ENCODE measurements at regions not wholly inside any gene's neighbourhood (a gene's known extent, or its start where the extent isn't known, plus 50 kb on each side); places are given as distances from the start of the nearest gene placed in this dataset.

DNA sequence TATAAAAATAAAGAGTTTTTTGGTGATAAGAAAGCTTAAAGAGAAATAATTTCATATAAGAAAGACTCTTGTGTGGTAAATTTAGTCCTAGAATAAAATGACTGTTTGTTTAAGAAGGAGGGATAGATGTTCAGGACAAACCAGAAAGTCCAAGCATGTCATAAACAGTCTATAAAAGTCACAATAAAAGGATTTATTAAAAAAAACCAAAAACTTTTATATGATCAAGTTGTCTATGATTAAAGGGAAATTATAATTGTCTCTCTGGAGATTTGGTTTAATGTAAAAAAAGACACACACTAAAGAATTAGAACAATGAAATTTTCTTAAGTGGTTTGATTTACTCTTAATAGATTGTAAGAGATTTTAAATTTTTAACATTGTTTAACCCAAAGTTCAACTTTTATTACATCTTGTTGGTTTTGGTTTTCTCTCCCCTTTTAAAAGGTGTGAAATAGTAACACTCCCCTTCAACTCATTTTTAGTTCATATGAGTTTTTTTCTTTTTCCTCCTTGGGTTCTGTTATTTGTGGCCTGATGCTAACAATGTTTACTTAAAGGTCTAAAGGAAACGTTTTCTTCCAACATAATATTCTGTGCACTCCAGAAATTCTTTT lies 89.7 kb downstream of the PDHA2 start:
- H3K36me3 Mint-ChIP-seq, result no peaks in the 10 kb centered on the region
- Histone ChIP-seq H3K36me3 (replicated peaks in 1 of 2; ENCODE audit: control insufficient read depth in 1 of 2, insufficient read depth in 2 of 2, low read length in 2 of 2) (no peaks in the 10 kb centered on the region), H4K20me1 (ENCODE audit: insufficient read depth, low read length) (no peaks in the 10 kb centered on the region), H3K27me3 (ENCODE audit: control insufficient read depth in 2 of 2, insufficient read depth in 2 of 2, low read length in 2 of 2) (no peaks in the 10 kb centered on the region), H3K4me2 (replicated peaks; ENCODE audit: extremely low read depth, low read length, poor library complexity, severe bottlenecking) (no peak overlapping the region), H3K9me3 (replicated peaks in 1 of 2; ENCODE audit: control insufficient read depth in 1 of 2, insufficient read depth in 1 of 2, low read length in 2 of 2) (peaks cover 18 to 21% of the 10 kb centered on the region in 2 donors), H3K79me2 (ENCODE audit: insufficient read depth, low read length) (no peaks in the 10 kb centered on the region), H3K4me3 (replicated peaks in 1 of 3; ENCODE audit: low read depth in 2 of 3, low read length in 3 of 3) (no peak overlapping the region), H2AFZ (ENCODE audit: insufficient read depth, low read depth, low read length, poor library complexity, severe bottlenecking) (no peak overlapping the region), H3K27ac (ENCODE audit: low read depth in 1 of 2, low read length in 2 of 2) (no peak overlapping the region), H3K4me1 (ENCODE audit: control insufficient read depth in 1 of 2, insufficient read depth in 2 of 2, low read length in 2 of 2) (no peaks in the 10 kb centered on the region), H3K9ac (ENCODE audit: insufficient read depth, low read length, poor library complexity, severe bottlenecking) (no peak overlapping the region)
- no peak overlapping the region for H3K4me3 Mint-ChIP-seq
- no peak overlapping the region for H3K27ac Mint-ChIP-seq
- H3K27me3 Mint-ChIP-seq (ENCODE audit: low read depth in 3 of 3), result peaks cover 0 to 1% (median 0%) of the 10 kb centered on the region in 3 donors
- H3K9me3 Mint-ChIP-seq, result peaks cover 4 to 21% (median 5%) of the 10 kb centered on the region in 7 donors
- intact Hi-C loops (cut with micrococcal nuclease), result no loop called here
- WGBS (ENCODE audit: insufficient coverage), result no CpG with 5 or more reads among the region's 1 CpG
- TF ChIP-seq, protein P1, sequence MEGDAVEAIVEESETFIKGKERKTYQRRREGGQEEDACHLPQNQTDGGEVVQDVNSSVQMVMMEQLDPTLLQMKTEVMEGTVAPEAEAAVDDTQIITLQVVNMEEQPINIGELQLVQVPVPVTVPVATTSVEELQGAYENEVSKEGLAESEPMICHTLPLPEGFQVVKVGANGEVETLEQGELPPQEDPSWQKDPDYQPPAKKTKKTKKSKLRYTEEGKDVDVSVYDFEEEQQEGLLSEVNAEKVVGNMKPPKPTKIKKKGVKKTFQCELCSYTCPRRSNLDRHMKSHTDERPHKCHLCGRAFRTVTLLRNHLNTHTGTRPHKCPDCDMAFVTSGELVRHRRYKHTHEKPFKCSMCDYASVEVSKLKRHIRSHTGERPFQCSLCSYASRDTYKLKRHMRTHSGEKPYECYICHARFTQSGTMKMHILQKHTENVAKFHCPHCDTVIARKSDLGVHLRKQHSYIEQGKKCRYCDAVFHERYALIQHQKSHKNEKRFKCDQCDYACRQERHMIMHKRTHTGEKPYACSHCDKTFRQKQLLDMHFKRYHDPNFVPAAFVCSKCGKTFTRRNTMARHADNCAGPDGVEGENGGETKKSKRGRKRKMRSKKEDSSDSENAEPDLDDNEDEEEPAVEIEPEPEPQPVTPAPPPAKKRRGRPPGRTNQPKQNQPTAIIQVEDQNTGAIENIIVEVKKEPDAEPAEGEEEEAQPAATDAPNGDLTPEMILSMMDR (IDR thresholded peaks at IDR 0.05), result no peak
- H3K4me1 Mint-ChIP-seq, result no peaks in the 10 kb centered on the region
- DNase-seq, result no peak

DNA sequence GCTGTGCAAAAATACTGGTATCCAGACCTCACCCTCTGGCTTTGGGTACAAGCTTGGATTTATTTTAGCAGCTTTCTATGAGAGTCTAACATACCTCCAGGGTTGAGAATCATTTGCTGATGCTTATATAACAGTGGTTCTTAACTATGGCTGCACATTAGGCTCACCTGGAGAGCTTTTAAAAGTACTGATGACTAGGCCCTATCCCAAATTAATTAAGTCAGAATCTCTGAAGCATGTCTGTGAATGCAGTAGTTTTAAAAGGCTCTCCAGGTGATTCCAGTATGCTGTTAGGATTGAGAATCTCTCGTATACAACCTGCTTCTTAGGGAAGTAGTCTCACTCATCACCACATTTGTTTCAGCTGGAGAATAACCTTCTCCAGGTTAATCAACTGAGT lies 99.2 kb downstream of the PDHA2 start:
- no peak overlapping the region for H3K4me3 ChIP-seq (replicated peaks in 1 of 3; ENCODE audit: low read depth in 2 of 3, low read length in 3 of 3)
- TF ChIP-seq, protein P1 (IDR thresholded peaks at IDR 0.05), result no peak
- H3K4me2 ChIP-seq (replicated peaks; ENCODE audit: extremely low read depth, low read length, poor library complexity, severe bottlenecking), result no peak overlapping the region
- H3K27ac ChIP-seq (ENCODE audit: low read depth in 1 of 2, low read length in 2 of 2), result no peak overlapping the region
- intact Hi-C loops (cut with micrococcal nuclease), result no loop called here
- H3K9ac ChIP-seq (ENCODE audit: insufficient read depth, low read length, poor library complexity, severe bottlenecking), result no peak overlapping the region
- H3K4me1 ChIP-seq (ENCODE audit: control insufficient read depth in 1 of 2, insufficient read depth in 2 of 2, low read length in 2 of 2), result no peaks in the 10 kb centered on the region
- no CpG with 5 or more reads among the region's 1 CpG for WGBS (ENCODE audit: insufficient coverage)
- Mint-ChIP-seq H3K4me3 (no peak overlapping the region), H3K27ac (no peak overlapping the region), H3K4me1 (no peaks in the 10 kb centered on the region), H3K9me3 (peaks cover 0 to 12% (median 2%) of the 10 kb centered on the region in 7 donors), H3K36me3 (no peaks in the 10 kb centered on the region), H3K27me3 (ENCODE audit: low read depth in 3 of 3) (no peaks in the 10 kb centered on the region)
- H2AFZ ChIP-seq (ENCODE audit: insufficient read depth, low read depth, low read length, poor library complexity, severe bottlenecking), result no peak overlapping the region
- peaks cover 8 to 13% of the 10 kb centered on the region in 2 donors for H3K9me3 ChIP-seq (replicated peaks in 1 of 2; ENCODE audit: control insufficient read depth in 1 of 2, insufficient read depth in 1 of 2, low read length in 2 of 2)
- no peaks in the 10 kb centered on the region for H3K27me3 ChIP-seq (ENCODE audit: control insufficient read depth in 2 of 2, insufficient read depth in 2 of 2, low read length in 2 of 2)
- H3K36me3 ChIP-seq (replicated peaks in 1 of 2; ENCODE audit: control insufficient read depth in 1 of 2, insufficient read depth in 2 of 2, low read length in 2 of 2), result no peaks in the 10 kb centered on the region
- H4K20me1 ChIP-seq (ENCODE audit: insufficient read depth, low read length), result no peaks in the 10 kb centered on the region
- H3K79me2 ChIP-seq (ENCODE audit: insufficient read depth, low read length), result no peaks in the 10 kb centered on the region
- no peak for DNase-seq
